Ecto neural progenitor cell (in vitro differentiated cells): ENCODE measurements at regions not wholly inside any gene's neighbourhood (a gene's known extent, or its start where the extent isn't known, plus 50 kb on each side); places are given as distances from the start of the nearest gene placed in this dataset.

Experiments
- DNase-seq: peaks from one replicate; pipeline ENCODE4 v3.0.0-alpha.2; 2018; ENCODE audit warnings: low spot score

GRCh38 chr18:40789286-40789685 is 1165.7 kb upstream of the PIK3C3 start:
- no peak for DNase-seq

DNA sequence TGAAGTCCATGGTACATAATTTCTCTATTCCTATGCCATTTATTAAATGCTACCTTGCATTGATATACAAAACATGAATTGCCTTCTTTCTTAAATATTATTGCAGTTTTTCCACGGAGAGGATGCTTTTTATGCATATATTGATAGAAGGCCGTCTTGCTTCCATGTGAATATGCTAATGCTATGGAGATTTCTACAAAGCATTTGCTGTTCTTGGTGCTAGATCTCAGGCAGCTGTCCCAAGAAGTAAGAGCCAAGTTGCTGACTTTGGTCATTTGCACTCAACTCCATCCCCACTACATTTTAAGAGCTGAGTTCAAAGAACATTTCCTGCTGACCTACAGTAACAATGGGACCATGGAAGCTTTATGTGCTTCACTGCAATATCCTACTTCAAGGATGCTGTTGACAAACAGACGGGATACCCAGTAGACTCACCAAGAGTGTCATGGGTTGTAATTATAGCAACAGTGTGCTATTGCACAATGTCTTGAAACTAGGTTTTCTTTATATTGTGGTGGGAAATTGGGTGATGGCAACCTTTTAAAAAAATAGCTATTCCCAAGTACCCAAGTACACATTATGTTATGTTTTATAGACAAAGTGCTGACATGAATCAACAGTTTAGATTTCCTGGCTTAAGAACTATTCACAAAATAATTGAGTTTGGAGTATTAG is 1172.4 kb upstream of the PIK3C3 start:
- DNase-seq: no peak

DNA sequence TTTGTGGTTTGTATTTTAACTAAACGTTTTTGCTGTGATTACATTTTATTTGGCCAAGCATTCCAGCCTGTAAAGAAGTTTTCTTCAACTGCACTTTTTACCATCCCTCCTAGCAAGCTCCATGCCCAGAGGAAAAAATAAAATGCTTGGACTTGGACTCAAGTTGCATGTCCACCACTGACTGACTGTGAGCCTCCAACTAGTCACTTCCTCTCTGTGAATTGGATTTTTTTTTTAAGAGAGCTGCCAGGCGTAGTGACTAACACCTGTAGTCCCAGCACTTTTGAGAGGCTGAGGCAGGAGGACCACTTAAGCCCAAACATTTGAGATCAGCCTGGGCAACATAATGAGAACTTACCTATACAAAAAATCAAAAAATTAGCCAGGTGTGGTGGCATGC is 1185.2 kb upstream of the PIK3C3 start:
- no peak for DNase-seq

DNA sequence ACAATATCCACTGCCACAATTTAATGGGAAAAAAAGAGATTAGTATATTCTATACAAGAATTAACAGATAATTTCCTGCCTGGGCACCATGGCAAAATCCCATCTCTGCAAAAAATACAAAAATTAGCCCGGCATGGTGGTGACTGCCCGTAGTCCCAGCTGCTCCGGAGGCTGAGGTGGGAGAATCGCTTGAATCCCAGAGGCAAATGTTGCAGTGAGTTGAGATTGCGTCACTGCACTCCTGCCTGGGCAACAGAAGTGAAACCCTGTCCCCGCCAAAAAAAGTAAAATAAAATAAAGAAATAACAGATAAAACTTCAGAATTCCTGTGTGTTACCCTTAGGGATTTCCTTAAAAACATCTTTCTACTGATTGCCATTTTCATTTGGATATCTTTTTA is 1194.8 kb upstream of the PIK3C3 start:
- no peak for DNase-seq

DNA sequence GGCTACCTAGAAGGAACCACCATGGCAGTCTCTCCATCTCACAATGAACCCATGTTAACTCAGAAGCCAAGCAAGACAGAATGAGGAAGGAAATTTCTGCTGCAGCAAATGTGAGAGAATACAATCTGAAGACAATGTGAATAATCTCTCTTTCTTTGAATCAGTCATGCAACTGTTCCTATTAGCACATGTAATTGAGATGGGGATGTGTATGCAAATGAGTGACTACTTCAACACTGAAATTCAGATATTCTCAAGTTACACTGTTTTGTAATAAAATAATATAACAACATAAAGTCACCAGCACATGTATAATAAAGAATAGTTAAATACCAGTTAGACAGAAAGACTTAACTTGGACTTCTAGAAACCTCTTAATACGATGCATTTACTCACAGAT is 1200.6 kb upstream of the PIK3C3 start:
- DNase-seq: no peak

- no peak for DNase-seq
These were observed 1202.7 kb upstream of the PIK3C3 start for GRCh38 chr18:40752316-40752715.

DNA sequence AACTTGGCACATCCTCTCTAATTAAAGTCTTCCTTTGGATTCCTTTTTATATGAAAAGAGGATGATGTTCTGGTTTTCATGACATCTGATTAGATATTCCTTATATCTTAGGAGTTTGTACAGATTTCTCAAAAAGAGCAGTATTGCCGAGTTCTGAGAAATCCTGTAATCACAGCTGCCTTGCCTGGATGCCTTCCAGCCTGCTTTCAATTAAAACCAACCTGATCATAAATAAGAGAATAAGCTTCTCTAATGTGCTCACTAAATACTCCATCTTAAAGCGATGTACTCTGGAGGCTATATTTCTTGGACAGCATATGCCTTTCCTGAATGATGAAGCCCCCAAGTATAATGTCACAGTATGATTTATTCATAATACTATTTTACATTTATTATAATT is 1203.8 kb upstream of the PIK3C3 start:
- DNase-seq: no peak

DNA sequence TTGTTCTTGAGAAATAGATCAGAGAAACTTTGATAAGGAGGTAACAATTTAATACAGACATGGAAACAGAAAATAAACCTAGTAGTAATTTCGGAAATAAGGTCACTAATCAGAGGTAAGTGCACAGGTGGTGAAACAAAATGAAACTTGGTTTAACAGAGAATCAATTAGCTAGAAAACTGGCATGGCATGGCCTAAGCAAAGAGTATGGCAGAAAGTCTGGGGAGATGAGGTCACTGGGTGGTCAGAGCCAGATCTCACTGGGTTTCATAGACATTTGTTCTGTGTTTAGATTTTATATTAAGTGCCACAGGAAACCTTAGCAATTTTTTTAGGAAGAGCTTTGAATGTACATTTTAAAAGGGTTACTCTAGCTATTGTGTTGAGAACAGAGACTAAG is 1216.0 kb upstream of the PIK3C3 start:
- no peak for DNase-seq

GRCh38 chr18:40738321-40738880 is 1216.6 kb upstream of the PIK3C3 start:
- DNase-seq: no peak

GRCh38 chr18:40708726-40709125 is 1246.3 kb upstream of the PIK3C3 start:
- no peak for DNase-seq

GRCh38 chr18:40707797-40708196 is 1247.2 kb upstream of the PIK3C3 start:
- DNase-seq: no peak

DNA sequence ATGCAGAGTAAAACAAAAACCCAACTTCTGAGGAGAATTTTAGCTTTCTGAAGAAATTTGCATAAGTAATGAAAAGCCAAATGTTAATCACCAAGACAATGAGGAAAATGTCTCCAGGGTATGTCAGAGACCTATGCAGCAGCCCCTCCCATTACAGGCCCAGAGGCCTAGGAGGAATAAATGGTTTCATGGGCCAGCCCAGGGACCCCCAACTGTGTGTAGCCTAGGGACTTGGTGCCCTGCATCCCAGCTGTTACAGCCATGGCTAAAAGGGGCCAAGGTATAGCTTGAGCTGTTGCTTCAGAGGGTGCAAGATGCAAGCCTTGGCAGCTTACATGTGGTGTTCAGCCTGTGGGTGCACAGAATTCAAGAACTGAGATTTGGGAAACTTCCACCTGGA is 1256.9 kb upstream of the PIK3C3 start:
- no peak for DNase-seq

GRCh38 chr18:40695526-40695925 is 1259.5 kb upstream of the PIK3C3 start:
- DNase-seq: no peak

DNA sequence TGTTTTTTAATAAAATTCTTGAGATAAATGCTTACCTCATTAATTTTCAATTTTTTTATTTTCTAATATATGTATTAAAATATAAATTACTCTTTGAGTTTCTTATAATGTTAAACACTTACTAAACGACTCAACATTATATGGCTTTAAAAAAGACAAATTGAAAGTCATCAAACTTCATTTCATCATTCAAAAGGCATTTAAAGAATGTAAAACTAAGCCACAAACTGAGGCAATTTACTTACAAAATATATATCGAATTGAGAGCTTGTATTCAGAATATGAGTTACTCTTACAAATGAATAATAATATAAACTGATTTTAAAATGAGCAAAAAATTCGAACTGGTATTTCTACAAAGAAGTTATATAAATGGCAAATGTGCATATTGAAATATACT is 1262.2 kb upstream of the PIK3C3 start:
- no peak for DNase-seq

DNA sequence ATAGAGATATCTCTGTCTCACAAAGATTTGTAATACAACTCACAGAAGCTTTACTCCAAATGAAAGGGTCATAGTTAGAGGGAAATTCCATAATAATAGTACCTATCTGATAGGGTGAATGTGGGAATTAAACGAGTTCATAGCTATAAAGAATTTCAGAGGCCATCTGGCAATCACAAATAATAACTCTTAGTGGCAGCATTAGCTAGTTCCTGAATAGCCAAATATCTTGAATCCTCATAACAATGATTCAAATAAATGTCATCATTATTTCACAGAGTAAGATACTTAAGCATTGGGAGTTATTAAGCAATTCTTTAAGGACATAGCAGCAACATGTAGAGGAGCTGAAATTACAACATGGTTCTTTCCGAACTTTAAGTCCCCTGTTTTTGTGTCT is 1265.0 kb upstream of the PIK3C3 start:
- no peak for DNase-seq

DNA sequence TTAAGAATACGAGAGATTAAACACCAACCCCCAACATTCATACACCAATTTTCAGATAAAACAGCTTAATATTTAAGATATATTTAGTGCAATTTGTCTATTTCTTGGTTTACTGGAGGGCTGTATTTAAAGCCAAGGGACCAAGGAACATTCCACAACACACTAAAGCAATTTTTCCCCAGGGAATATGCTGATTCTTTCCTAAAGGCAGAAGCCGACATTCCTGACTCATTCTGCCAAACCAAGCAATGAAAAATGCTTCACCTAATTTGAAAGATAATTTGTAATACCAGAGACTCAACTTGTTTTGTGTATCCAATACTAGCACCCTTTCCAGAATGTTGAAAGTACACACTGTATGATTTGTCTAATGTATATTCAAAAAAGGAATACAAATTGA is 1267.6 kb upstream of the PIK3C3 start:
- DNase-seq: no peak

DNA sequence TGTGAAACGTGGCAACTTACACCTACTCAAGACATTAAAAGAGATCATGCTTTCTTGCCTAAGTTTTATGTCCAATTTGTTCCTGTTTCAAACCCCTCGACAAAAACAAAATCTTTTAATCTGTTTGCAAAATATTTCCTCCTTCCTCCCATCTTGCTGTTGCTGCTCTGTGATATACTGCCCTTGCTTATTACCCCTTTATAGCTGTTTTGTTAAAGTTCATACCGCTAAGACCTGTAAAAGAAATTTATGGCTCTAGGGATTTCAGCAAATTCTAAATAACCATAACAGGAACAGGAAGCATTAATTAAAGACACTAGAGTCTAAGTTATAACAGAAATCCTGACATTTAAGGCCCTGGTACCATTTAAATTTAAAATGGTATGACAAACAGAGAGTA is 1268.2 kb upstream of the PIK3C3 start:
- no peak for DNase-seq

DNA sequence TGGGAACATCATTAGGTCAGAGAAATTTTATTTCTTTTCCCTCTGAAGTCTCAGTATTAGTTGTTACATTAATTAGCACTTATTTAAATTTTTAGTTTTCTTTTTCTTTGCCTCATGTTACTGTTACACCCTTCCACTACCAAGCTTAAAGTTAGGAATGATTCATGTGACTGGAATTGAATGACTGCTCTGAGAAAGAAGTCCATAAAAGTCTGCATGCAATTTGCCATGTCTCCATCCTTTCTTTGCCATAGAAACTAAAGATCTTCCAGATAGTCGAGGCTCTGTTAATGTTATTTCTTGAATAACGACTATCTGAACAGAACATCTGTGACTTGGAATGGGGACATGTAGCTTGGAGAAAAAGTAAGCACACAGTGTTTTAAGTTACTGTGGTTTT is 1269.8 kb upstream of the PIK3C3 start:
- DNase-seq: no peak

DNA sequence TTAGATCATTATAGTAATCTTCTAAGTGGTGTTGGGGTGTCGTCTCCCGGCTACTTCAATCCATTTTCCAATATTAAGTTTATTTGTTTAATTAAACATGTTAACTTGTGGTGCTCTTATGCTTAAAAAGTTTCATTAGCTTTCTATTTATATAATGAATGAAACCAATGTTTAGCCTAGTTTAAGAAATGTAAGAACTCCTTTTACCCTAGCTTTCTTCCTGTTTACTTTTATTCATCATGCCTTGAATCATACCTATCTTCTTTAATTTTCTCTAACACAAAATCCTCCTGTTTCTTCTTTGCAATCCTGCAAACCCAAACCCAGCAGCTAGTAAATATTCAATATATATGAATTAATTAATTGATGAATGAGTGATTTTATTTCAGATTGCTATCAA is 1276.7 kb upstream of the PIK3C3 start:
- DNase-seq: no peak

DNA sequence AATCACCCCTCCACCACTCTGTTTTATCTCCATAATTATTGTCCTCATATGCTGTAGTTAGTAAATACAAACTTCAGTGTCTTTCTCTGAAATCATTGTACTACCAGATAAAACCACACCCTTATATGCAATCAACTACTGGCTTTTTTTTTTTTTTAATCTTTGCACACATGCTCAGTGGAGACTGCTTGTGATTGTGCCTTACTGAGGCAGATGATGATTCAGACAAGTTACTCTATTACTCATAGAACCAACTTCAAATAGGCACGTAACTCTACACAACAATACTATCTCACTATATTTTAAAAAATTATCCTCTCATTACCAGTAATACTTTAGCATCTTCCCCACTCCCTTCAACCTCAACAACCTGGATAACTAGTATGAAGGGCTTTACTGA is 1278.4 kb upstream of the PIK3C3 start:
- DNase-seq: no peak

DNA sequence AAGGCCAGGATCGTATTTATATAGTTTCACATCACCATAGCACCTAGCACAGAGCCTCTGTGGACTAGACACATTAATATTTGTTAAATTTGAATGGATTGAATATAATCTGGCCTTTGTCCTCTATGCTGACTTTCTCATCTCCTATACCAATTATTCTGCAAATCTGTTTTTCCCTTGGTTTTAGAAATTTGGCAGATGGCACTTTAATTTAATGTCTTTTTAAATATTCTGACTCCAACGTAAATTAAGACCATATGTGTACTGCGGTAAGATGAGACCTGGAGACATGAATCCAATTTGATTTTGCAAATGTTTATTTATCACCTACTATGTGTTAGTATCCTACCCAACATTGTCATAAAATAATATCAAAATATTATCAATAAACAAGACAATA is 1281.9 kb upstream of the PIK3C3 start:
- DNase-seq: no peak

GRCh38 chr18:40672590-40672989 is 1282.4 kb upstream of the PIK3C3 start:
- DNase-seq: no peak

- no peak for DNase-seq
These were observed 1284.2 kb upstream of the PIK3C3 start for GRCh38 chr18:40670668-40671375.
